AG04449 (cell line): ENCODE measurements at regions not wholly inside any gene's neighbourhood (a gene's known extent, or its start where the extent isn't known, plus 50 kb on each side); places are given as distances from the start of the nearest gene placed in this dataset.

Source experiments
- CTCF ChIA-PET: fragments of 350-600 bp; formaldehyde crosslinking; extraction: SDS; loops from one replicate; lab custom pipeline; 2021; ENCODE audit warnings: antibody characterized with exemption; lab: Yijun Ruan, JAX
- POLR2A ChIA-PET: fragments of 400-600, 350-600 bp; formaldehyde crosslinking; extraction: SDS; loops from one replicate; lab custom pipeline; 2020; ENCODE audit warnings: antibody characterized with exemption, inconsistent platforms; lab: Yijun Ruan, JAX
- DNase-seq: peaks from one replicate; pipeline ENCODE4 v3.0.0-alpha.2; 2010; ENCODE audit warnings: low read depth, low spot score
- H3K4me3 ChIP-seq: 2 replicates; pipeline ENCODE4 v1.5.1; 2011; ENCODE audit warnings: low read depth, mild to moderate bottlenecking, control low read depth, low read length
- TF ChIP-seq, protein P1 (sequence below): IDR thresholded peaks from one replicate; pipeline ENCODE4 v1.5.1; 2011; ENCODE audit warnings: mild to moderate bottlenecking, moderate library complexity, low read length, control low read depth, inconsistent platforms; ENCODE audit not compliant: insufficient read depth; ENCODE audit errors: missing control alignments

- no peak overlapping the region for H3K4me3 ChIP-seq
- CTCF ChIA-PET = interaction anchor here (1.9 kb wide), 1 partner anchor 33 kb away, joined by 4 read pairs; no protein-coding TSS in a partner anchor
- DNase-seq = no peak
- TF ChIP-seq, protein P1, sequence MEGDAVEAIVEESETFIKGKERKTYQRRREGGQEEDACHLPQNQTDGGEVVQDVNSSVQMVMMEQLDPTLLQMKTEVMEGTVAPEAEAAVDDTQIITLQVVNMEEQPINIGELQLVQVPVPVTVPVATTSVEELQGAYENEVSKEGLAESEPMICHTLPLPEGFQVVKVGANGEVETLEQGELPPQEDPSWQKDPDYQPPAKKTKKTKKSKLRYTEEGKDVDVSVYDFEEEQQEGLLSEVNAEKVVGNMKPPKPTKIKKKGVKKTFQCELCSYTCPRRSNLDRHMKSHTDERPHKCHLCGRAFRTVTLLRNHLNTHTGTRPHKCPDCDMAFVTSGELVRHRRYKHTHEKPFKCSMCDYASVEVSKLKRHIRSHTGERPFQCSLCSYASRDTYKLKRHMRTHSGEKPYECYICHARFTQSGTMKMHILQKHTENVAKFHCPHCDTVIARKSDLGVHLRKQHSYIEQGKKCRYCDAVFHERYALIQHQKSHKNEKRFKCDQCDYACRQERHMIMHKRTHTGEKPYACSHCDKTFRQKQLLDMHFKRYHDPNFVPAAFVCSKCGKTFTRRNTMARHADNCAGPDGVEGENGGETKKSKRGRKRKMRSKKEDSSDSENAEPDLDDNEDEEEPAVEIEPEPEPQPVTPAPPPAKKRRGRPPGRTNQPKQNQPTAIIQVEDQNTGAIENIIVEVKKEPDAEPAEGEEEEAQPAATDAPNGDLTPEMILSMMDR = no peak
- POLR2A ChIA-PET = no interaction called here
Measured at GRCh38 chr3:72519946-72520604, 328.2 kb downstream of the SHQ1 start.

DNA sequence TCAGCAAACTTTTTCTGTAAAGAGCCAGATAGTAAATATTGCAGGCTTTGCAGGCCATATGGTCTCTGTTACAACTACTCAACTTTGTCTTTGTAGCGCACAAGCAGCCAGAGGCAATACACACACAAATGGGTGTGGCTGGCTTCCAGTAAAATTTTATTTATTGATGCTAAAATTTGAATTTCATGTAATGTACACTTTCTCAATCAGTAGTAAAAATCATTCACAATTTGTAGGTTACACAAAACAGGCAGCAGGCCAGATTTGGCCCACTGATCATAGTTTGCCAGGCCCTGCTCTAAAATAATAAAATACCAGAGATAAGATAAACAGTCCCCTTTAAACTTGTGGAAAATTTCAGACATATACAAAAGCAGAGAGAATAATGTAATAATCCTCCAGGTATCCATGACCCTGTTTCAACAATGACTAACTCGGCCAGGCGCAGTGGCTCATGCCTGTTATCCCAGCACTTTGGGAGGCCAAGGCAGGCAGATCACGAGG, 330.3 kb downstream of the SHQ1 start:
- DNase-seq = no peak
- no peak overlapping the region for H3K4me3 ChIP-seq
- POLR2A ChIA-PET = no interaction called here
- CTCF ChIA-PET = no interaction called here
- TF ChIP-seq, protein P1 = no peak

- TF ChIP-seq, protein P1 = no peak
- ChIA-PET CTCF (no interaction called here), POLR2A (no interaction called here)
- no peak for DNase-seq
- H3K4me3 ChIP-seq = no peak overlapping the region
Measured at GRCh38 chr3:72517336-72517735, 330.9 kb downstream of the SHQ1 start.

DNA sequence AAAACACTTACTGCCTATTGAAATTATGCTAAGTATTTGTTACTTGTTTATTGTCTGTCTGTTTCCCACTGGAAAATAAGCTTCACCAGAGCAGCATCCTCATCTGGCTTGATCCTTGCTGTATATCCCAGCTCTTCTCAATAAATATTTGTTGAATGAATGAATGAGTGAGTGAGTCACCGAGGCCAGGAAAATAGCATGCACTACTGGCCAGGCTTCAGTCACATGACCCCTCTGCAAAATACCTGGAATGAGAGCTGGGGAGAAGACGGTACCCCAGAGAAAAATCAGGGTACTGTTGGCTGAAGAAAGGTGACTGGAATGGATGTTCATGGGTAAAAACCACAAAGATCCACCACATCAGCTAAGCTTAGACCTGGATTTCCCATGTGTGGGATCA, 331.9 kb downstream of the SHQ1 start:
- POLR2A ChIA-PET = no interaction called here
- CTCF ChIA-PET = no interaction called here
- TF ChIP-seq, protein P1 = no peak
- H3K4me3 ChIP-seq = no peak overlapping the region
- no peak for DNase-seq

DNA sequence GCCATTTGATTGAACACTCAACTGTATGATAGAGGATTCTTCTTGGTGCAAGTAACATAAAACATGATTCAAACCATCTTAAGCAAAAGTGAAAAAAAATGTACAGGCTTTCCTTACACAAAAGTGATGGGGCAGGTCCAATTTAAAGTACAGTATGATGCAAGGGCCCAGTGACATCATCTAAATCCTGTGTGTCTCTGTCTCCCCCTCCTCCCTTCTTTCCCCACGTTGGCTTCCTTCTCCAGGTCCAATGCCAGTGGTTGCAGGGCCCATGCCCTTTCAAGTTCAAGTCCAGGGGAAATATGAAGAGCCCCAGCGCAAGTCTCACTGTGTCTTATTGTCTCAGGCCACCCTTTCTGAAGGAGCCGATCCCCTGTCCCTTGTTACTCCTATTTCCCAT, 332.3 kb downstream of the SHQ1 start:
- ChIA-PET CTCF (no interaction called here), POLR2A (no interaction called here)
- TF ChIP-seq, protein P1 = no peak
- no peak for DNase-seq
- H3K4me3 ChIP-seq = no peak overlapping the region

- CTCF ChIA-PET = no interaction called here
- DNase-seq = no peak
- H3K4me3 ChIP-seq = no peak overlapping the region
- TF ChIP-seq, protein P1 = no peak
- POLR2A ChIA-PET = no interaction called here
Measured at GRCh38 chr3:72515281-72515680, 333.0 kb downstream of the SHQ1 start.
